Stimulated activated CD4-positive, alpha-beta T cell treated with anti-CD3 and anti-CD28 coated beads, TNF-alpha, amount 100 ng/mL, for 48 hours (primary cell): ENCODE measurements at regions not wholly inside any gene's neighbourhood (a gene's known extent, or its start where the extent isn't known, plus 50 kb on each side); places are given as distances from the start of the nearest gene placed in this dataset.

Experiments
- DNase-seq, 3 donors: peaks; one replicate each; pipeline ENCODE4 v3.0.0-alpha.2; 2020; ENCODE audit warnings: low read depth in 3 of 3

- DNase-seq, result no peak
Observed at GRCh38 chr13:48761256-48761655, 107.5 kb downstream of the CYSLTR2 start.

DNA sequence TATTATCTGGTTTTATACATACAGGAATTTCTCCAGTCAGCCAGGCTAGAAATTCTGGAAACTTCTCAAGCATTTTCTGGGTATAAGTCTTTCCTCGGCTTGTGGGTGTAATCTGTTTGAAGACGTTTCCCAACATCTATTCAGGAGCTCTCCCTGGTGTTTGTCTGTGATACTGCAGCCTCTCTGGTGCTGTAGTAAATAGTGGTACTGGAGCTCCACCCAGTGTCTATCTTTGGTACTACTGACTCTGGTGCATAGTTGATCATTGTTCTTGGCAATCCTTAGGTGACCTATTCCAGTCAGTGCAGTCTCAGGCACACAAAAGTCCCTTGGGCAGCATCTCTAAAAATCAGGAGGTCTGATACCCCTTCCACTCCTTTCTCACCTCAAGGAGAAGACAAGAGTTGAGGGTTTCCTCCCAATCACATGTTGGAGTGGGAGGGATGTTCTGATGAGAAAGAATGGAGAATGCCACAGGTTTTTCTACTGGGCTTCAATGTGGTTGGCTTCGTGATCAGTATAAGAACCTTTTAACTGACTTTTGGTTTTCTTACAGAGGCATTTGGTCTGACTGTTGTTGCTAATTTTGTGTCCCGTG, 115.5 kb downstream of the CYSLTR2 start:
- peak; percentile 59 to 83 (median 82) for DNase-seq

DNA sequence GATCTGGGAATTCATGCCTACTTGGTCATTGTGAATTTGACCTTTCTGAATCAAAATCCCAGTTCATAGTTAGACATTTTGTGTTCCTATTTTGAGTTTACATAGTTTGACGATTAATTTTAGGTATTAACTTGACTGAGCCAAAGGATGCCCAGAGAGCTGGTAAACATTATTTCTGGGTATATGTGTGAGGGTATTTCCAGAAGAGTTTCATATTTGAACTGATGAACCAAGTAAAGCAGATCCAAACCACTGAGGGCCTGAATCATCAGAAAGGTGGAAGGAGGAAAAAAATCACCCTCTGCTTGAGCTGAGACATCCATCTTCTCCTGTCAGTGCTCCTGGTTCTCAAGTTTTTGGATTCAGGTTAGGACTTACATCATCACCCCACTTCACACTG, 116.6 kb downstream of the CYSLTR2 start:
- DNase-seq, result no peak

GRCh38 chr13:48772908-48773307, 119.2 kb downstream of the CYSLTR2 start:
- DNase-seq, result no peak

- DNase-seq, result no peak
Observed at GRCh38 chr13:48773531-48774275, 120.0 kb downstream of the CYSLTR2 start.

DNA sequence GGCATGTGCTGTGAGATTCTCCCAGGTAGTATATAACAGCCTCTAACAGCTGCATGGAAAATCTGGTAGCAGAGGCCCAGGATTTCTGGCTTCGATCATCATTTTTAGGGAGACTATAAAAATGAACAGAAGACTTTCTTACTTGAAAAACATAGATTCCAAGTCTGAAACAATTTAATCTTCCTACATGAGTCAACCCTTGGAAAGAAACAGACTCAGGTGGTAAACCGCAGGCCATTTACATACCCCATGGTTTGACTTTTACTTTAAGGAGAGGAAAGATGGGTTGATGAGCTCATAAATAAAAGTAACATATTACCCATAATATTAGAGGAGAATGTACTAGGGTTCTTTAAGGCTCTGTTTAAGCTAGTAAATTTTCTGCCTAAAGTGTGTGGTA, 121.6 kb downstream of the CYSLTR2 start:
- no peak for DNase-seq

GRCh38 chr13:48775804-48776203, 122.1 kb downstream of the CYSLTR2 start:
- DNase-seq, result no peak

DNA sequence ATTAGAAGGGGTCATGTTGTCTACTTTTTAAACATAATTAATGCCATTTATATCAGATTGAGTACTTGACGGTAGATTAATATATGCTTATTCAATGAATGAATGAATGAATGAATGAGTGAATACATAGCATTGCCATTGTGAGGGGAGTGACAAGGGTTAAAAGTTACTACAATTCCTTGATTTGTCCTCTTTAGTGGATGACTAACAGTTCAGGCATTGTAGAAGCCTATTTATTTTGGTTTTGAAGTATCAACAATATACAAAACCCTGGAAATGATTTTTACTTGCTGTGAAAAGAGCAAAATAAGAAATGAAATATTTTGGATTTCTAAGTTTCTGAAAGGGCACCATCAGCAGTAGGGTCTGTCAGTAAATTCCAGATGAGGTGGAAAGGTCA, 122.7 kb downstream of the CYSLTR2 start:
- no peak for DNase-seq

DNA sequence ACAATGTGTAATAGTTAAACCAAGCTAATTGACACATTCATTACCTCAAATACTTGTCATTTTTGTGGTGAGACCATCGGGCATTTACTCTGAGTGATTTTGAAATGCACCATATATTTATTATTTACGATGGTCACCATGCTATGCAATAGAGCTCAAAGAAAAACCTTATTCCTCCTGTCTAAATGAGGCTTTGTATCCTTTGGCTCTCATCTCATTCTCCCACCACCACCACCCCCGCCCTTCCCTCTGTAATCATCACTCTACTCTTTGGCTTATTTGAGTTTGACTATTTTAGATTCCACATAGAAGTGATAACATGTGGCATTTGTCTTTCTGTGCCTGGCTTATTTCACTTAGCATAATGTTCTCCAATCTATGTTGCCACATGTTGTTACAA, 124.9 kb downstream of the CYSLTR2 start:
- DNase-seq, result no peak

- DNase-seq, result no peak
Observed at GRCh38 chr13:48780713-48781341, 127.1 kb downstream of the CYSLTR2 start.

DNA sequence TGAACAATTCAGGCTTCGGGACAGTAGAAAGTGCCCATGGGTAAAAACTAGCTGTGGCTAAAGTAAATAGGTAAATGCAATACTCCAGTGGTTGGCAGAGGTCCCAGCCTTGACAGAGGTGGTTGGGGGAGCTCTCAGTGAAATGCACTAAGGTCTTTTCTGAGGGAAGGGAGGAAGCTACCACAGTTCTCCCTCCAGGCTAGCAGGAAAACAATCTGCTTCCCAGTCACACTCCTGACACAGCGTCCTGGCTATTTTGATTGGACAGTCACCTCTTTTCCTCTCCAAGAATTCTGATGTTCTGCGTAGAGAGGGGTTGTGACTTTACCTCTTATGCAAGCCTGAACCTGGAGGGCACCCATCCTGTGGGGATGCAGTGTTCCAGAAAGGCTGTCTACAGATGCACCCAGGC, 128.7 kb downstream of the CYSLTR2 start:
- no peak for DNase-seq

DNA sequence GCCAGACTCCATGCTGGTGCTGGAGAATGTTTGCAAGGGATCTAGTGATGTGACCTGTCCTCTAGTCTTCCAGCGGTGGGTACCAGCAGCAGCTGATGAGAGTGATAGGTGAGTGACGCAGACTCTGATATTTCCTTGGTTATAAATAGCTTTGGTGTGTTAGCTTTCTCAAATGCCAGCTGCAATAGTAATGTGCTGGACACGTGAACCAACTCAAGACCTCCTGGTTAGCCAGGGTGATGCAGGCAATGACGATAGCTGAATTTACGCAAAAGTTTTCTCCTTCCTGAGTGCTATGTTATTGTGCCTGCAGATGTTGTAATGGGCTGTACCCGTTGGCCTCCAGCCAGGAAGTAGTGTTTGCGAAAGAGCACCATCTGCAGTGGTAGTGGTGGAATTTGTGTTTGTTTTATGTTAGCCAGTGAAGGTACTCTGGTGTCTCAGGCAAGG, 129.5 kb downstream of the CYSLTR2 start:
- DNase-seq, result no peak

DNA sequence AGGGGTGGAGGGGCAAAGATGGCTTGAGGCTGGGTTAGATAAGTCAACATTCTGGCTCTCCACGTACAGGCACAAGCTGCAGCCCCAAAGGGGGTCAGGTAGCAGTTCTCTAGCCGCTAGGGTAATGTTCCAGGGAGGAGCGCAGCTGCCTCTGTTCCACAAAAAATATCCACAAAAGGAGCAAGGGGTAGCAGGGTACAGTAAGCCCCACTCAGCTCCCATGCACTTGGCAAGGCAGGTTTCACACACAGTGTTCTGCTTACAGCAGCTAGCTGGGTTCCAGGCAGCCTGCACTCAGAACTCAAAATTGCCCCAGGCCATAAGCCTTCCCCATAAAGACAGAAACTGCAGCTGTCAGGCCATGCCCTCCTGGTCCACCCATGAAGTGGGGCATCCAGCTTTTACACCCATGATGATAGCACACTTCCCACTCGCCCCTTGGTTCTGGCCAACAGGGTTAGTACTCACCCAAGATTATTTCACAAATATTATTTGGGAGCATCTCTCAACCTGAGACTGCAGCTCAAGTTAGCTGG, 130.0 kb downstream of the CYSLTR2 start:
- DNase-seq, result no peak

GRCh38 chr13:48784916-48785548, 131.3 kb downstream of the CYSLTR2 start:
- no peak for DNase-seq

DNA sequence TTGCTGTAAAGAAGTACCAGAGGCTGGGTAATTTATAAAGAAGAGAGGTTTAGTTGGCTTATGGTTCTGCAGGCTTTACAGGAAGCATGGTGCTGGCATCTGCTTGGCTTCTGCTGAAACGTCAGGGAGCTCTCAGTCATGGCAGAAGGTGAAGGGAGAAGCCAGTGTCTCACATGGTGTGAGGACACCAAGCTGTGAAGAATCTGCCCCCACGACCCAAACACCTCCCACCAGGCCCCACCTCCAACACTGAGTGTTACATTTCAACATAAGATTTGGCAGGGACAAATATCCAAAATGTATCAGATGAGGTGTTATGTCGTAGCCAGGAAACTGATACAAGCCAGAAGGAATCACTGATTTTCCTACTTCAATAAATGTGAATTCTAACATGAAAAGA, 136.5 kb downstream of the CYSLTR2 start:
- no peak for DNase-seq

GRCh38 chr13:48790966-48791365, 137.2 kb downstream of the CYSLTR2 start:
- no peak for DNase-seq

GRCh38 chr13:48797127-48797526, 143.4 kb downstream of the CYSLTR2 start:
- DNase-seq, result no peak

DNA sequence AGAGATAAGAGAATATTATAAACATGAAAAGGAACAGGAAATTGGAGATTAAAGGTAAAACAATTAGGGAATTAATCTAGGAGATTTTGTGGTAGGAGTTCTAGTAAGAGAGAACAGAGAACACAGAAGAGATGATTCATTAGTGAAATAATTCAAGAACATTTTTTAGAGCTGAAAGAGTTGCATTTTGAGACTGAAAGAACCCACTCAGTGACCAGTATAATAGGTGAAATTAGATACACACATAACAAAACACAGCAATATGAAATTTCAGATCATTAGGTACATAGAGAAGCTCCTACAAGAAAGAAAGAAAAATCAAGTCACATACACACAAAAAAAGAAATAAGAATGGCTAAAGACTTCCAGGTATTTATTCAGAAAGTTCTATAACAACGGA, 144.0 kb downstream of the CYSLTR2 start:
- DNase-seq, result no peak

GRCh38 chr13:48798180-48798579, 144.5 kb downstream of the CYSLTR2 start:
- no peak for DNase-seq

- no peak for DNase-seq
Observed at GRCh38 chr13:48801255-48801654, 147.5 kb downstream of the CYSLTR2 start.

DNA sequence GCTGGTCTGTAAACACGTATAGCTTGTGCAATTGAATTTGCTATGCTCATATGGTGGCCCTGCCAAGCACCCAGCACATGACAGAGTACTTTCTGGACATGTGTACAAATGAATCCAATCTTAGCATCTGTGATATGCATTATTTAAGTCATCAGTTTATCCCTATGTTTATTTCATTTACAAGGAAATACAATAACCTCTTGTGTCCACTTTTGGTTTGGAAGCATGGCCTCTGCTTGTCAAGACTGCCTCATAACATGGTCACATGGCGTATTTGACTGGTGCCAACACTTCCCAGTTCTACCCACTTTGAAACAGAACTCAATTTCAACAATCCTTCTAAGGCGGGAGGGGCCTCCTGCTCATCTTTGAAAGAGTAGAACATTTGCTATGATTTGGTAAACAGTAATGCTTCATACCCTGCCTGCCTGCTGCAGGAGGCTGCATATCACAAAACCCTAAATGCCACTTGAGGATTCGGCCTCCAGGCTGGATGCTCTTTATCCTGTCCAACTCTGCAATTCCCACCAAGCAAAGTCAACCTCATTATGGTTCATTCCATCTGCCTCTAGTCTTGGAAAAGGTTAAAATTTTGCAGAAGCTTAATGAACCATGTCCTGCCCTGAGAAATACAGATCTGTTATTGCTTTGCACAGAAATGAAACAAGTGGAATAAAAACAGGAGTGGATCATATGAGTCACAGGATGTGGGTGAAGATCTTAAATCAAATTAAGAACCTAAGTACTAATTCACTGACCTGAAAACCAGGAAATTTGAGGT, 151.3 kb downstream of the CYSLTR2 start:
- no peak for DNase-seq

GRCh38 chr13:48806522-48806921, 152.8 kb downstream of the CYSLTR2 start:
- no peak for DNase-seq
